Gastrocnemius medialis (tissue), 4 donors: ENCODE measurements at regions not wholly inside any gene's neighbourhood (a gene's known extent, or its start where the extent isn't known, plus 50 kb on each side); places are given as distances from the start of the nearest gene placed in this dataset.

Experiments
- POLR2A ChIP-seq, 2 donors: fragments of 450-650 bp; IDR thresholded peaks; one replicate each; pipeline ENCODE4 v1.6.1; 2017; ENCODE audit warnings: antibody characterized with exemption in 2 of 2, mild to moderate bottlenecking in 2 of 2, moderate library complexity in 2 of 2
- TF ChIP-seq, protein P1 (sequence below), 5 experiments: fragments of 450-650 bp in 3 of 5; fragments of 200-600 bp in 2 of 5; sonication (generic) in 2 of 5; IDR thresholded peaks in 4 of 5; conservative IDR thresholded peaks in 1 of 5; 1 replicate in 4 of 5; 2 replicates in 1 of 5; pipeline ENCODE4 v1.5.1; 2016 to 2019; ENCODE audit warnings: antibody characterized with exemption in 5 of 5, mild to moderate bottlenecking in 3 of 5, moderate library complexity in 3 of 5

- TF ChIP-seq POLR2A (IDR thresholded peaks at IDR 0.05): no peak
- TF ChIP-seq, protein P1, sequence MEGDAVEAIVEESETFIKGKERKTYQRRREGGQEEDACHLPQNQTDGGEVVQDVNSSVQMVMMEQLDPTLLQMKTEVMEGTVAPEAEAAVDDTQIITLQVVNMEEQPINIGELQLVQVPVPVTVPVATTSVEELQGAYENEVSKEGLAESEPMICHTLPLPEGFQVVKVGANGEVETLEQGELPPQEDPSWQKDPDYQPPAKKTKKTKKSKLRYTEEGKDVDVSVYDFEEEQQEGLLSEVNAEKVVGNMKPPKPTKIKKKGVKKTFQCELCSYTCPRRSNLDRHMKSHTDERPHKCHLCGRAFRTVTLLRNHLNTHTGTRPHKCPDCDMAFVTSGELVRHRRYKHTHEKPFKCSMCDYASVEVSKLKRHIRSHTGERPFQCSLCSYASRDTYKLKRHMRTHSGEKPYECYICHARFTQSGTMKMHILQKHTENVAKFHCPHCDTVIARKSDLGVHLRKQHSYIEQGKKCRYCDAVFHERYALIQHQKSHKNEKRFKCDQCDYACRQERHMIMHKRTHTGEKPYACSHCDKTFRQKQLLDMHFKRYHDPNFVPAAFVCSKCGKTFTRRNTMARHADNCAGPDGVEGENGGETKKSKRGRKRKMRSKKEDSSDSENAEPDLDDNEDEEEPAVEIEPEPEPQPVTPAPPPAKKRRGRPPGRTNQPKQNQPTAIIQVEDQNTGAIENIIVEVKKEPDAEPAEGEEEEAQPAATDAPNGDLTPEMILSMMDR (IDR thresholded peaks at IDR 0.05 in 4 of 5, conservative IDR thresholded peaks at IDR 0.05 in 1 of 5): no peak
These were observed 194.2 kb upstream of the NOCT start for GRCh38 chr4:138821331-138821730.
